OCI-LY1 (cell line): ENCODE measurements at regions not wholly inside any gene's neighbourhood (a gene's known extent, or its start where the extent isn't known, plus 50 kb on each side); places are given as distances from the start of the nearest gene placed in this dataset.
"Not testable (repeated sequence)": the region's sequence is repeated elsewhere in the genome, so short reads cannot be mapped to it uniquely, and the experiment has no call there.

Experiments
- EZH2 ChIP-seq: fragments of 200-600 bp; sonication (generic), shearing (Covaris generic); IDR thresholded peaks from 2 replicates; pipeline ENCODE4 v1.8.0; 2017; ENCODE audit warnings: borderline replicate concordance, mixed run types, mild to moderate bottlenecking, antibody characterized with exemption, low read length, moderate library complexity, mixed read lengths
- TF ChIP-seq, protein P1 (sequence below): fragments of 200-600 bp; sonication (generic), shearing (Covaris generic); IDR thresholded peaks from 2 replicates; pipeline ENCODE4 v1.5.1; 2017; ENCODE audit warnings: mild to moderate bottlenecking, antibody characterized with exemption, low read length, moderate library complexity, mixed read lengths

DNA sequence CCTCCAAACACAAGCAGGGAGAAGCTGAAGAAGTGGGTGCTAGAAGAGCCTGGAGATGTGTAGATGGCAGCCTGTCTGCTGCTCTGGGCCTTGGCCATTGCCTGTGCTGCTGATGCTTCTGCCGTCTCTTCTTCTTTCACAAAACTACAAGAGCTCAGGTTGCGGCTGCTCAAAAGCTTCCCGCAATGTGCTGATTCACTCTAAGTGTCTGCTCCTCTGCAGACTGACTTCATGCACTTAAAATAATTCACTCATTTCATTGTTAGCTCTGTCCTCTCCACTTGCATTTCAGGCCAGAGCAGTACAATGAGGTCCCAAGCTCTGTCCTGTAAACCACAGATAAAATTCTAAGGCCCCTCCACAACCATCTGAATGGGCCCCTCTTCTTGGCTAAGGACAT lies 534.2 kb downstream of the KCNJ18 start:
- TF ChIP-seq, protein P1, sequence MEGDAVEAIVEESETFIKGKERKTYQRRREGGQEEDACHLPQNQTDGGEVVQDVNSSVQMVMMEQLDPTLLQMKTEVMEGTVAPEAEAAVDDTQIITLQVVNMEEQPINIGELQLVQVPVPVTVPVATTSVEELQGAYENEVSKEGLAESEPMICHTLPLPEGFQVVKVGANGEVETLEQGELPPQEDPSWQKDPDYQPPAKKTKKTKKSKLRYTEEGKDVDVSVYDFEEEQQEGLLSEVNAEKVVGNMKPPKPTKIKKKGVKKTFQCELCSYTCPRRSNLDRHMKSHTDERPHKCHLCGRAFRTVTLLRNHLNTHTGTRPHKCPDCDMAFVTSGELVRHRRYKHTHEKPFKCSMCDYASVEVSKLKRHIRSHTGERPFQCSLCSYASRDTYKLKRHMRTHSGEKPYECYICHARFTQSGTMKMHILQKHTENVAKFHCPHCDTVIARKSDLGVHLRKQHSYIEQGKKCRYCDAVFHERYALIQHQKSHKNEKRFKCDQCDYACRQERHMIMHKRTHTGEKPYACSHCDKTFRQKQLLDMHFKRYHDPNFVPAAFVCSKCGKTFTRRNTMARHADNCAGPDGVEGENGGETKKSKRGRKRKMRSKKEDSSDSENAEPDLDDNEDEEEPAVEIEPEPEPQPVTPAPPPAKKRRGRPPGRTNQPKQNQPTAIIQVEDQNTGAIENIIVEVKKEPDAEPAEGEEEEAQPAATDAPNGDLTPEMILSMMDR, result not testable (repeated sequence)
- not testable (repeated sequence) for TF ChIP-seq EZH2
